Eye (tissue), 1 donor: ENCODE measurements at regions not wholly inside any gene's neighbourhood (a gene's known extent, or its start where the extent isn't known, plus 50 kb on each side); places are given as distances from the start of the nearest gene placed in this dataset.

Experiments
- DNase-seq: peaks from one replicate; pipeline ENCODE4 v3.0.0-alpha.2; 2015

GRCh38 chr9:113646946-113647914 is 183.7 kb downstream of the RGS3 start:
- DNase-seq: no peak

- DNase-seq: no peak
Observed at GRCh38 chr9:113648048-113648447, 184.5 kb downstream of the RGS3 start.

GRCh38 chr9:113648586-113648985 is 185.1 kb downstream of the RGS3 start:
- no peak for DNase-seq

- peak; percentile 49 for DNase-seq
Observed at GRCh38 chr9:113649054-113649453, 185.5 kb downstream of the RGS3 start.

GRCh38 chr9:113649855-113650206 is 186.3 kb downstream of the RGS3 start:
- no peak for DNase-seq

GRCh38 chr9:113650207-113651131 is 186.9 kb downstream of the RGS3 start:
- DNase-seq: peak; percentile 30

GRCh38 chr9:113651896-113652295 is 188.4 kb downstream of the RGS3 start:
- DNase-seq: no peak

GRCh38 chr9:113652355-113653152 is 189.0 kb downstream of the RGS3 start:
- no peak for DNase-seq

- DNase-seq: no peak
Observed at GRCh38 chr9:113653746-113654604, 190.4 kb downstream of the RGS3 start.

GRCh38 chr9:113654605-113655428 is 191.3 kb downstream of the RGS3 start:
- DNase-seq: no peak

- DNase-seq: no peak
Observed at GRCh38 chr9:113656771-113657670, 193.5 kb downstream of the RGS3 start.

- peak; percentile 95 for DNase-seq
Observed at GRCh38 chr9:113657765-113658544, 194.4 kb downstream of the RGS3 start.

GRCh38 chr9:113658545-113658895 is 195.0 kb downstream of the RGS3 start:
- no peak for DNase-seq

GRCh38 chr9:113659039-113659438 is 195.5 kb downstream of the RGS3 start:
- DNase-seq: no peak

- DNase-seq: no peak
Observed at GRCh38 chr9:113659740-113660139, 196.2 kb downstream of the RGS3 start.

- no peak for DNase-seq
Observed at GRCh38 chr9:113660196-113660595, 196.7 kb downstream of the RGS3 start.

GRCh38 chr9:113661074-113661473 is 197.5 kb downstream of the RGS3 start:
- DNase-seq: no peak

- DNase-seq: no peak
Observed at GRCh38 chr9:113664181-113664875, 200.8 kb downstream of the RGS3 start.
